HepG2 (cell line): ENCODE measurements at regions not wholly inside any gene's neighbourhood (a gene's known extent, or its start where the extent isn't known, plus 50 kb on each side); places are given as distances from the start of the nearest gene placed in this dataset.

Experiments used
- HNRNPH1 ChIP-seq: fragments of 200-400 bp; formaldehyde crosslinking; optimal IDR thresholded peaks from 2 replicates; pipeline ENCODE3; 2017; ENCODE audit warnings: mild to moderate bottlenecking, low read depth, low read length
- MED13 ChIP-seq: sonication (generic); formaldehyde crosslinking; IDR thresholded peaks from 2 replicates; pipeline ENCODE4 v1.5.0; 2020; ENCODE audit warnings: missing genetic modification reagents
- TF ChIP-seq, protein P1 (sequence below): sonication (generic); formaldehyde crosslinking; IDR thresholded peaks from 2 replicates; pipeline ENCODE4 v1.8.1; 2023; ENCODE audit warnings: missing genetic modification reagents, mild to moderate bottlenecking, borderline replicate concordance

GRCh38 chr6:133057352-133057751 lies 183.8 kb upstream of the EYA4 start:
- TF ChIP-seq, protein P1, sequence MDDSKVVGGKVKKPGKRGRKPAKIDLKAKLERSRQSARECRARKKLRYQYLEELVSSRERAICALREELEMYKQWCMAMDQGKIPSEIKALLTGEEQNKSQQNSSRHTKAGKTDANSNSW (CRISPR knock-in tag), result no peak
- TF ChIP-seq HNRNPH1 (no peak), MED13 (CRISPR knock-in tag) (no peak)
